Right atrium auricular region (tissue), 2 donors: ENCODE measurements at regions not wholly inside any gene's neighbourhood (a gene's known extent, or its start where the extent isn't known, plus 50 kb on each side); places are given as distances from the start of the nearest gene placed in this dataset.
"Not testable (repeated sequence)": the region's sequence is repeated elsewhere in the genome, so short reads cannot be mapped to it uniquely, and the experiment has no call there.

Experiments used
- DNase-seq: peaks from one replicate; pipeline ENCODE4 v3.0.0-alpha.2; 2019; ENCODE audit warnings: low spot score
- H3K27ac ChIP-seq, 2 donors: fragments of 200-600 bp; sonication (generic); 1 replicate in 1 of 2; 2 replicates in 1 of 2; pipeline ENCODE4 v1.5.1; 2016 to 2019
- H3K27me3 ChIP-seq, 2 donors: fragments of 200-600 bp; sonication (generic); one replicate each; pipeline versions ENCODE4 v1.5.1 to v1.6.0; 2017 to 2019
- H3K36me3 ChIP-seq: fragments of 200-600 bp; sonication (generic); one replicate; pipeline ENCODE4 v1.5.1; 2016
- H3K4me1 ChIP-seq, 2 donors: fragments of 200-600 bp; sonication (generic); one replicate each; pipeline versions ENCODE4 v1.5.1 to v1.6.0; 2017 to 2019
- H3K4me3 ChIP-seq, 2 donors: fragments of 200-600 bp; sonication (generic); 1 replicate in 1 of 2; 2 replicates in 1 of 2; pipeline ENCODE4 v1.5.1; 2017 to 2019; ENCODE audit warnings: mild to moderate bottlenecking in 1 of 2, moderate library complexity in 1 of 2
- H3K9me3 ChIP-seq, 2 donors: fragments of 200-600 bp; sonication (generic); one replicate each; pipeline ENCODE4 v1.5.1; 2019
- CTCF ChIP-seq, 2 donors: fragments of 200-600 bp; sonication (generic); IDR thresholded peaks; one replicate each; pipeline ENCODE4 v1.5.1; 2019; ENCODE audit warnings: antibody characterized with exemption in 2 of 2

GRCh38 chr21:13303763-13304162 is 305.8 kb upstream of the POTED start:
- not testable (repeated sequence) for H3K27ac ChIP-seq, H3K27me3 ChIP-seq, H3K4me3 ChIP-seq, H3K9me3 ChIP-seq, H3K4me1 ChIP-seq, DNase-seq, H3K36me3 ChIP-seq

- H3K27me3 ChIP-seq, H3K9me3 ChIP-seq, H3K27ac ChIP-seq, H3K36me3 ChIP-seq, DNase-seq, H3K4me1 ChIP-seq, H3K4me3 ChIP-seq: not testable (repeated sequence)
These were observed 304.7 kb upstream of the POTED start for GRCh38 chr21:13304901-13305300.

- H3K4me1 ChIP-seq, DNase-seq, H3K9me3 ChIP-seq, H3K4me3 ChIP-seq, H3K27ac ChIP-seq, H3K36me3 ChIP-seq, H3K27me3 ChIP-seq: not testable (repeated sequence)
These were observed 299.5 kb upstream of the POTED start for GRCh38 chr21:13310120-13310519.

- not testable (repeated sequence) for H3K4me3 ChIP-seq, H3K27me3 ChIP-seq, H3K27ac ChIP-seq, DNase-seq, H3K4me1 ChIP-seq, H3K9me3 ChIP-seq, H3K36me3 ChIP-seq
These were observed 298.7 kb upstream of the POTED start for GRCh38 chr21:13310570-13311524.

GRCh38 chr21:13318718-13319117 is 290.9 kb upstream of the POTED start:
- H3K4me1 ChIP-seq, H3K9me3 ChIP-seq, DNase-seq, H3K27me3 ChIP-seq, H3K36me3 ChIP-seq, H3K4me3 ChIP-seq, H3K27ac ChIP-seq: not testable (repeated sequence)

GRCh38 chr21:13321919-13322318 is 287.7 kb upstream of the POTED start:
- H3K27me3 ChIP-seq, H3K36me3 ChIP-seq, H3K27ac ChIP-seq, H3K4me3 ChIP-seq, H3K9me3 ChIP-seq, H3K4me1 ChIP-seq, DNase-seq: not testable (repeated sequence)

GRCh38 chr21:13340670-13341234 is 268.8 kb upstream of the POTED start:
- H3K9me3 ChIP-seq, H3K27ac ChIP-seq, DNase-seq, H3K4me3 ChIP-seq, H3K36me3 ChIP-seq, H3K27me3 ChIP-seq, H3K4me1 ChIP-seq: not testable (repeated sequence)
- peak in 1 of 2 donors; percentile 32 for TF ChIP-seq CTCF (IDR thresholded peaks at IDR 0.05)

- H3K36me3 ChIP-seq, H3K27me3 ChIP-seq, H3K4me1 ChIP-seq, DNase-seq, H3K27ac ChIP-seq, H3K9me3 ChIP-seq, H3K4me3 ChIP-seq: not testable (repeated sequence)
These were observed 258.1 kb upstream of the POTED start for GRCh38 chr21:13351521-13351920.

- DNase-seq, H3K4me3 ChIP-seq, H3K36me3 ChIP-seq, H3K4me1 ChIP-seq, H3K27me3 ChIP-seq, H3K9me3 ChIP-seq, H3K27ac ChIP-seq: not testable (repeated sequence)
These were observed 249.4 kb upstream of the POTED start for GRCh38 chr21:13360175-13360574.

GRCh38 chr21:13368200-13368599 is 241.4 kb upstream of the POTED start:
- Histone ChIP-seq H3K27me3 (no peaks in the 10 kb centered on the region), H3K36me3 (no peaks in the 10 kb centered on the region), H3K27ac (no peak overlapping the region), H3K4me1 (no peaks in the 10 kb centered on the region), H3K4me3 (no peak overlapping the region), H3K9me3 (no peaks in the 10 kb centered on the region)
- no peak for TF ChIP-seq CTCF (IDR thresholded peaks at IDR 0.05)
- no peak for DNase-seq

GRCh38 chr21:13372721-13373120 is 236.9 kb upstream of the POTED start:
- H3K4me3 ChIP-seq, H3K27me3 ChIP-seq, H3K9me3 ChIP-seq, H3K27ac ChIP-seq, DNase-seq, H3K4me1 ChIP-seq, H3K36me3 ChIP-seq: not testable (repeated sequence)

GRCh38 chr21:13378943-13379342 is 230.6 kb upstream of the POTED start:
- DNase-seq, H3K4me1 ChIP-seq, H3K9me3 ChIP-seq, H3K27me3 ChIP-seq, H3K27ac ChIP-seq, H3K36me3 ChIP-seq, H3K4me3 ChIP-seq: not testable (repeated sequence)

GRCh38 chr21:13379566-13379965 is 230.0 kb upstream of the POTED start:
- not testable (repeated sequence) for H3K27ac ChIP-seq, H3K4me3 ChIP-seq, H3K27me3 ChIP-seq, H3K4me1 ChIP-seq, H3K9me3 ChIP-seq, DNase-seq, H3K36me3 ChIP-seq
